Nephron (organoid): ENCODE measurements at regions not wholly inside any gene's neighbourhood (a gene's known extent, or its start where the extent isn't known, plus 50 kb on each side); places are given as distances from the start of the nearest gene placed in this dataset.
"Not testable (repeated sequence)": the region's sequence is repeated elsewhere in the genome, so short reads cannot be mapped to it uniquely, and the experiment has no call there.

ENCODE experiments used
- H3K27ac Mint-ChIP-seq, 3 experiments: 2 replicates each; pipeline ENCODE4 v1.8.0; 2020; ENCODE audit warnings: mixed read lengths in 3 of 3, mild to moderate bottlenecking in 2 of 3, moderate library complexity in 1 of 3
- H3K27me3 Mint-ChIP-seq: 2 replicates; pipeline ENCODE4 v1.8.0; 2021; ENCODE audit warnings: low read depth, mild to moderate bottlenecking, moderate library complexity, mixed read lengths
- H3K36me3 Mint-ChIP-seq: 2 replicates; pipeline ENCODE4 v1.8.0; 2020; ENCODE audit warnings: low read depth, mixed read lengths
- H3K4me1 Mint-ChIP-seq: 2 replicates; pipeline ENCODE4 v1.8.0; 2020; ENCODE audit warnings: mixed read lengths
- H3K4me3 Mint-ChIP-seq, 3 experiments: 2 replicates each; pipeline ENCODE4 v1.8.0; 2020; ENCODE audit warnings: mild to moderate bottlenecking in 3 of 3, mixed read lengths in 3 of 3, moderate library complexity in 2 of 3
- H3K9me3 Mint-ChIP-seq: 2 replicates; pipeline ENCODE4 v1.8.0; 2020; ENCODE audit warnings: mixed read lengths
- CTCF ChIP-seq, 3 experiments: fragments of 200-600 bp; sonication (generic); IDR thresholded peaks; one replicate each; pipeline ENCODE4 v1.5.0; 2021; ENCODE audit warnings: antibody characterized with exemption in 3 of 3; ENCODE audit not compliant: unreplicated experiment in 3 of 3

GRCh38 chr6:55058682-55059081 lies 115.6 kb upstream of the HCRTR2 start:
- TF ChIP-seq CTCF (IDR thresholded peaks at IDR 0.05; ENCODE audit: unreplicated experiment in 3 of 3) = no peak
- Mint-ChIP-seq H3K36me3 (no peaks in the 10 kb centered on the region), H3K4me1 (no peaks in the 10 kb centered on the region), H3K27me3 (no peaks in the 10 kb centered on the region), H3K4me3 (no peak overlapping the region), H3K27ac (no peak overlapping the region), H3K9me3 (peaks cover 21% of the 10 kb centered on the region)

GRCh38 chr6:55064711-55065420 lies 109.4 kb upstream of the HCRTR2 start:
- Mint-ChIP-seq H3K27ac (no peak overlapping the region), H3K27me3 (no peaks in the 10 kb centered on the region), H3K4me3 (no peak overlapping the region), H3K4me1 (no peaks in the 10 kb centered on the region), H3K36me3 (no peaks in the 10 kb centered on the region), H3K9me3 (peaks cover 7% of the 10 kb centered on the region)
- no peak for TF ChIP-seq CTCF (IDR thresholded peaks at IDR 0.05; ENCODE audit: unreplicated experiment in 3 of 3)

- H3K9me3 Mint-ChIP-seq = peaks cover 2% of the 10 kb centered on the region
These were observed 105.1 kb upstream of the HCRTR2 start for GRCh38 chr6:55069132-55069781.

GRCh38 chr6:55082021-55082420 lies 92.3 kb upstream of the HCRTR2 start:
- Mint-ChIP-seq H3K27me3 (no peaks in the 10 kb centered on the region), H3K27ac (no peak overlapping the region), H3K36me3 (no peaks in the 10 kb centered on the region), H3K4me1 (no peaks in the 10 kb centered on the region), H3K4me3 (no peak overlapping the region), H3K9me3 (peaks cover 3% of the 10 kb centered on the region)
- TF ChIP-seq CTCF (IDR thresholded peaks at IDR 0.05; ENCODE audit: unreplicated experiment in 3 of 3) = no peak

More at GRCh38 chr6:55069132-55069781, 105.1 kb upstream of the HCRTR2 start:
- Mint-ChIP-seq H3K27ac (no peak overlapping the region), H3K4me3 (no peak overlapping the region), H3K27me3 (no peaks in the 10 kb centered on the region), H3K4me1 (no peaks in the 10 kb centered on the region), H3K36me3 (no peaks in the 10 kb centered on the region)
- TF ChIP-seq CTCF (IDR thresholded peaks at IDR 0.05; ENCODE audit: unreplicated experiment in 3 of 3) = peak; percentile 61 to 77 (median 68)

- not testable (repeated sequence) for H3K4me3 Mint-ChIP-seq, H3K36me3 Mint-ChIP-seq, H3K27ac Mint-ChIP-seq, H3K9me3 Mint-ChIP-seq, H3K27me3 Mint-ChIP-seq, H3K4me1 Mint-ChIP-seq
These were observed 86.3 kb upstream of the HCRTR2 start for GRCh38 chr6:55088011-55088410.

GRCh38 chr6:55088902-55089301 lies 85.4 kb upstream of the HCRTR2 start:
- no peak overlapping the region for H3K27ac Mint-ChIP-seq
- H3K36me3 Mint-ChIP-seq = no peaks in the 10 kb centered on the region
- H3K9me3 Mint-ChIP-seq = peaks cover 8% of the 10 kb centered on the region
- no peaks in the 10 kb centered on the region for H3K4me1 Mint-ChIP-seq
- no peak for TF ChIP-seq CTCF (IDR thresholded peaks at IDR 0.05; ENCODE audit: unreplicated experiment in 3 of 3)
- no peak overlapping the region for H3K4me3 Mint-ChIP-seq
- no peaks in the 10 kb centered on the region for H3K27me3 Mint-ChIP-seq
